Left lung (tissue), 4 donors: ENCODE measurements at regions not wholly inside any gene's neighbourhood (a gene's known extent, or its start where the extent isn't known, plus 50 kb on each side); places are given as distances from the start of the nearest gene placed in this dataset.
A peak's percentile ranks its signal among the peaks of the same experiment; 100 is the strongest.

ENCODE experiments used
- ATAC-seq: fragments of 200-7000 bp; cut with Tn5 transposase; one replicate; pipeline ENCODE4 v1.9.1; 2020; ENCODE audit warnings: moderate library complexity
- DNase-seq, 4 donors: peaks; one replicate each; pipeline ENCODE4 v3.0.0-alpha.2; 2013 to 2020
- H3K27ac ChIP-seq, 2 donors: fragments of 200-600 bp; sonication (generic) in 1 of 2; one replicate each; pipeline versions ENCODE4 v1.5.0 to v1.8.0; 2020 to 2021
- H3K27me3 ChIP-seq, 2 donors: fragments of 200-600 bp; sonication (generic) in 1 of 2; one replicate each; pipeline versions ENCODE4 v1.5.0 to v1.8.0; 2020 to 2021
- H3K36me3 ChIP-seq, 2 donors: fragments of 200-600 bp; sonication (generic) in 1 of 2; one replicate each; pipeline versions ENCODE4 v1.5.0 to v1.8.0; 2020 to 2021
- H3K4me1 ChIP-seq, 2 donors: fragments of 200-600 bp; one replicate each; pipeline ENCODE4 v1.8.0; 2021
- H3K4me3 ChIP-seq, 2 donors: fragments of 200-600 bp; sonication (generic) in 1 of 2; one replicate each; pipeline versions ENCODE4 v1.5.0 to v1.8.0; 2020 to 2021; ENCODE audit warnings: mild to moderate bottlenecking in 1 of 2
- H3K9me3 ChIP-seq, 2 donors: fragments of 200-600 bp; sonication (generic) in 1 of 2; one replicate each; pipeline versions ENCODE4 v1.5.0 to v1.8.0; 2020 to 2021
- CTCF ChIP-seq, 2 donors: fragments of 200-600 bp; sonication (generic) in 1 of 2; IDR thresholded peaks; one replicate each; pipeline versions ENCODE4 v1.5.0 to v1.8.0; 2021; ENCODE audit warnings: antibody characterized with exemption in 2 of 2
- intact Hi-C, 2 donors: fragments of 100-400 bp; cut with DNase I; formaldehyde crosslinking; loops; one replicate each; pipeline versions ENCODE4 v1.11.2 to v1.14.2; 2022
- donor health status: DM: no; HTN: yes; CAD: no.
- donor health status: DM: no; HTN: no; CAD: no.

GRCh38 chr6:1039746-1040145 is 272.2 kb upstream of the FOXQ1 start:
- DNase-seq = no peak
- Histone ChIP-seq H3K27ac (no peak overlapping the region), H3K4me3 (no peak overlapping the region), H3K27me3 (peaks cover 0 to 6% of the 10 kb centered on the region in 2 donors), H3K9me3 (no peaks in the 10 kb centered on the region), H3K36me3 (no peaks in the 10 kb centered on the region), H3K4me1 (no peaks in the 10 kb centered on the region)
- TF ChIP-seq CTCF (IDR thresholded peaks at IDR 0.05) = no peak
- intact Hi-C loops = no loop called here
- ATAC-seq = peak; percentile 35

- Histone ChIP-seq H3K36me3 (no peaks in the 10 kb centered on the region), H3K9me3 (no peaks in the 10 kb centered on the region), H3K27me3 (peaks cover 0 to 6% of the 10 kb centered on the region in 2 donors), H3K27ac (no peak overlapping the region), H3K4me1 (no peaks in the 10 kb centered on the region), H3K4me3 (no peak overlapping the region)
- ATAC-seq = no peak
- no peak for DNase-seq
- intact Hi-C loops = no loop called here
- TF ChIP-seq CTCF (IDR thresholded peaks at IDR 0.05) = no peak
Observed at GRCh38 chr6:1039191-1039590, 272.7 kb upstream of the FOXQ1 start.

GRCh38 chr6:1037430-1038202 is 274.3 kb upstream of the FOXQ1 start:
- no peak for DNase-seq
- TF ChIP-seq CTCF (IDR thresholded peaks at IDR 0.05) = no peak
- H3K36me3 ChIP-seq = no peaks in the 10 kb centered on the region
- H3K4me1 ChIP-seq = no peaks in the 10 kb centered on the region
- no peak for ATAC-seq
- intact Hi-C loops = no loop called here
- no peak overlapping the region for H3K4me3 ChIP-seq
- H3K9me3 ChIP-seq = no peaks in the 10 kb centered on the region
- H3K27me3 ChIP-seq = peaks cover 0 to 6% of the 10 kb centered on the region in 2 donors
- H3K27ac ChIP-seq = no peak overlapping the region

GRCh38 chr6:1035401-1035800 is 276.5 kb upstream of the FOXQ1 start:
- H3K36me3 ChIP-seq = no peaks in the 10 kb centered on the region

GRCh38 chr6:1031720-1032119 is 280.2 kb upstream of the FOXQ1 start:
- H3K27me3 ChIP-seq = no peaks in the 10 kb centered on the region
- peaks cover 0 to 5% of the 10 kb centered on the region in 2 donors for H3K9me3 ChIP-seq
- TF ChIP-seq CTCF (IDR thresholded peaks at IDR 0.05) = no peak
- no peak for DNase-seq
- no peaks in the 10 kb centered on the region for H3K4me1 ChIP-seq
- H3K36me3 ChIP-seq = no peaks in the 10 kb centered on the region
- intact Hi-C loops = no loop called here
- no peak overlapping the region for H3K4me3 ChIP-seq
- H3K27ac ChIP-seq = no peak overlapping the region
- no peak for ATAC-seq

More at GRCh38 chr6:1035401-1035800, 276.5 kb upstream of the FOXQ1 start:
- peak in 2 of 4 donors; percentile 9 to 61 for DNase-seq
- no peak for TF ChIP-seq CTCF (IDR thresholded peaks at IDR 0.05)
- Histone ChIP-seq H3K4me3 (no peak overlapping the region), H3K27me3 (peaks cover 0 to 6% of the 10 kb centered on the region in 2 donors), H3K4me1 (no peaks in the 10 kb centered on the region), H3K9me3 (peaks cover 0 to 5% of the 10 kb centered on the region in 2 donors), H3K27ac (no peak overlapping the region)
- intact Hi-C loops = no loop called here
- ATAC-seq = no peak
